CD4-positive, alpha-beta memory T cell (primary cell): ENCODE measurements at regions not wholly inside any gene's neighbourhood (a gene's known extent, or its start where the extent isn't known, plus 50 kb on each side); places are given as distances from the start of the nearest gene placed in this dataset.

Experiments
- CTCF ChIA-PET: fragments of 350-600 bp; sonication (Branson Sonifier 250); formaldehyde crosslinking; loops from one replicate; lab custom pipeline; 2021; ENCODE audit warnings: inconsistent platforms; ENCODE audit not compliant: partially characterized antibody; lab: Charles Lee
- POLR2A ChIA-PET: fragments of 350-600 bp; sonication (Branson Sonifier 250); formaldehyde crosslinking; loops from one replicate; lab custom pipeline; 2021; ENCODE audit not compliant: partially characterized antibody; lab: Charles Lee
- DNase-seq, 5 donors: peaks; one replicate each; pipeline versions ENCODE4 v3.0.0 to v3.0.0-alpha.2; 2020 to 2022; ENCODE audit warnings: mixed read lengths in 1 of 5
- H3K27ac ChIP-seq: one replicate; pipeline ENCODE4 v1.7.0; 2013; ENCODE audit warnings: low read depth, low read length
- H3K27me3 ChIP-seq: 2 replicates; pipeline ENCODE4 v1.7.0; 2013; ENCODE audit warnings: mild to moderate bottlenecking, low read length, moderate library complexity; ENCODE audit not compliant: insufficient read depth
- H3K36me3 ChIP-seq: 2 replicates; pipeline ENCODE4 v1.7.0; 2013; ENCODE audit warnings: mild to moderate bottlenecking, low read length, moderate library complexity; ENCODE audit not compliant: insufficient read depth
- H3K4me1 ChIP-seq: 2 replicates; pipeline ENCODE4 v1.7.0; 2013; ENCODE audit warnings: mild to moderate bottlenecking, low read length, moderate library complexity; ENCODE audit not compliant: insufficient read depth
- H3K4me3 ChIP-seq, 2 donors: one replicate each; pipeline ENCODE4 v1.7.0; 2013; ENCODE audit warnings: low read length in 2 of 2, mild to moderate bottlenecking in 1 of 2
- H3K9me3 ChIP-seq, 2 donors: one replicate each; pipeline ENCODE4 v1.7.0; 2013; ENCODE audit warnings: low read length in 2 of 2, control low read depth in 1 of 2; ENCODE audit not compliant: control insufficient read depth in 1 of 2
- H3K27ac Mint-ChIP-seq, 7 donors: one replicate each; pipeline ENCODE4 v1.8.0; 2020 to 2021; ENCODE audit warnings: mixed read lengths in 7 of 7, mild to moderate bottlenecking in 6 of 7, inconsistent platforms in 3 of 7, moderate library complexity in 3 of 7
- H3K27me3 Mint-ChIP-seq, 2 donors: one replicate each; pipeline ENCODE4 v1.8.0; 2020 to 2021; ENCODE audit warnings: mixed read lengths in 2 of 2
- H3K36me3 Mint-ChIP-seq, 2 donors: one replicate each; pipeline ENCODE4 v1.8.0; 2020 to 2021; ENCODE audit warnings: mixed read lengths in 2 of 2, inconsistent platforms in 1 of 2, mild to moderate bottlenecking in 1 of 2
- H3K4me1 Mint-ChIP-seq, 4 donors: one replicate each; pipeline ENCODE4 v1.8.0; 2020 to 2021; ENCODE audit warnings: mixed read lengths in 4 of 4, mild to moderate bottlenecking in 1 of 4
- H3K4me3 Mint-ChIP-seq, 8 donors: one replicate each; pipeline ENCODE4 v1.8.0; 2020 to 2021; ENCODE audit warnings: mixed read lengths in 8 of 8, mild to moderate bottlenecking in 7 of 8, moderate library complexity in 6 of 8, inconsistent platforms in 3 of 8
- H3K9me3 Mint-ChIP-seq, 8 donors: one replicate each; pipeline ENCODE4 v1.8.0; 2020 to 2021; ENCODE audit warnings: mixed read lengths in 8 of 8, mild to moderate bottlenecking in 5 of 8, inconsistent platforms in 3 of 8, moderate library complexity in 1 of 8
- intact Hi-C: fragments of 100-400 bp; cut with micrococcal nuclease; formaldehyde crosslinking; loops from one replicate; pipeline ENCODE4 v1.15.1; 2023

GRCh38 chr4:167469436-167469835, 235.1 kb upstream of the SPOCK3 start:
- Mint-ChIP-seq H3K27me3 (no peaks in the 10 kb centered on the region), H3K4me3 (no peak overlapping the region), H3K36me3 (no peaks in the 10 kb centered on the region), H3K4me1 (no peaks in the 10 kb centered on the region), H3K9me3 (peaks cover 0 to 4% (median 0%) of the 10 kb centered on the region in 8 donors), H3K27ac (no peak overlapping the region)
- Histone ChIP-seq H3K36me3 (no peaks in the 10 kb centered on the region), H3K27ac (no peak overlapping the region), H3K27me3 (no peaks in the 10 kb centered on the region), H3K4me3 (no peak overlapping the region), H3K4me1 (no peaks in the 10 kb centered on the region), H3K9me3 (no peaks in the 10 kb centered on the region)
- ChIA-PET CTCF (no interaction called here), POLR2A (no interaction called here)
- no peak for DNase-seq
- intact Hi-C loops, result no loop called here

GRCh38 chr4:167475951-167476350, 241.7 kb upstream of the SPOCK3 start:
- Mint-ChIP-seq H3K9me3 (peaks cover 0 to 10% (median 3%) of the 10 kb centered on the region in 8 donors), H3K27ac (no peak overlapping the region), H3K27me3 (no peaks in the 10 kb centered on the region), H3K4me1 (no peaks in the 10 kb centered on the region), H3K36me3 (no peaks in the 10 kb centered on the region), H3K4me3 (no peak overlapping the region)
- H3K4me1 ChIP-seq, result no peaks in the 10 kb centered on the region
- no peaks in the 10 kb centered on the region for H3K27me3 ChIP-seq
- no peak overlapping the region for H3K27ac ChIP-seq
- DNase-seq, result no peak
- CTCF ChIA-PET, result no interaction called here
- intact Hi-C loops, result no loop called here
- no peak overlapping the region for H3K4me3 ChIP-seq
- POLR2A ChIA-PET, result no interaction called here
- H3K36me3 ChIP-seq, result no peaks in the 10 kb centered on the region
- H3K9me3 ChIP-seq, result no peaks in the 10 kb centered on the region

GRCh38 chr4:167492007-167492406, 257.7 kb upstream of the SPOCK3 start:
- Mint-ChIP-seq H3K27ac (no peak overlapping the region), H3K9me3 (peaks cover 0 to 12% (median 5%) of the 10 kb centered on the region in 8 donors), H3K4me3 (no peak overlapping the region), H3K4me1 (no peaks in the 10 kb centered on the region), H3K36me3 (no peaks in the 10 kb centered on the region), H3K27me3 (no peaks in the 10 kb centered on the region)
- Histone ChIP-seq H3K4me1 (no peaks in the 10 kb centered on the region), H3K4me3 (no peak overlapping the region), H3K9me3 (no peaks in the 10 kb centered on the region), H3K27ac (no peak overlapping the region), H3K36me3 (no peaks in the 10 kb centered on the region), H3K27me3 (no peaks in the 10 kb centered on the region)
- POLR2A ChIA-PET, result no interaction called here
- DNase-seq, result no peak
- CTCF ChIA-PET, result no interaction called here
- intact Hi-C loops, result no loop called here

GRCh38 chr4:167509551-167509950, 275.3 kb upstream of the SPOCK3 start:
- Mint-ChIP-seq H3K36me3 (no peaks in the 10 kb centered on the region), H3K4me3 (no peak overlapping the region), H3K27ac (no peak overlapping the region), H3K4me1 (no peaks in the 10 kb centered on the region), H3K9me3 (peaks cover 2 to 17% (median 9%) of the 10 kb centered on the region in 8 donors), H3K27me3 (no peaks in the 10 kb centered on the region)
- Histone ChIP-seq H3K27me3 (no peaks in the 10 kb centered on the region), H3K27ac (no peak overlapping the region), H3K4me3 (no peak overlapping the region), H3K9me3 (no peaks in the 10 kb centered on the region), H3K36me3 (no peaks in the 10 kb centered on the region), H3K4me1 (no peaks in the 10 kb centered on the region)
- DNase-seq, result no peak
- CTCF ChIA-PET, result no interaction called here
- intact Hi-C loops, result no loop called here
- POLR2A ChIA-PET, result no interaction called here

GRCh38 chr4:167524091-167524490, 289.8 kb upstream of the SPOCK3 start:
- intact Hi-C loops, result no loop called here
- no peak overlapping the region for H3K27ac Mint-ChIP-seq
- H3K4me1 ChIP-seq, result no peaks in the 10 kb centered on the region
- H3K4me1 Mint-ChIP-seq, result no peaks in the 10 kb centered on the region
- no peak overlapping the region for H3K27ac ChIP-seq
- no peaks in the 10 kb centered on the region for H3K36me3 Mint-ChIP-seq
- no peaks in the 10 kb centered on the region for H3K36me3 ChIP-seq
- H3K27me3 ChIP-seq, result no peaks in the 10 kb centered on the region
- no peak for DNase-seq
- H3K4me3 ChIP-seq, result no peak overlapping the region
- no peak overlapping the region for H3K4me3 Mint-ChIP-seq
- H3K9me3 Mint-ChIP-seq, result peaks cover 0 to 12% (median 3%) of the 10 kb centered on the region in 8 donors
- CTCF ChIA-PET, result no interaction called here
- POLR2A ChIA-PET, result no interaction called here
- no peaks in the 10 kb centered on the region for H3K27me3 Mint-ChIP-seq
- H3K9me3 ChIP-seq, result no peaks in the 10 kb centered on the region

- H3K27me3 Mint-ChIP-seq, result no peaks in the 10 kb centered on the region
- H3K4me3 Mint-ChIP-seq, result no peak overlapping the region
- no peaks in the 10 kb centered on the region for H3K36me3 Mint-ChIP-seq
- ChIA-PET POLR2A (no interaction called here), CTCF (no interaction called here)
- H3K4me1 ChIP-seq, result no peaks in the 10 kb centered on the region
- H3K27ac ChIP-seq, result no peak overlapping the region
- DNase-seq, result no peak
- no peaks in the 10 kb centered on the region for H3K36me3 ChIP-seq
- H3K27ac Mint-ChIP-seq, result no peak overlapping the region
- H3K4me1 Mint-ChIP-seq, result no peaks in the 10 kb centered on the region
- peaks cover 0 to 22% (median 6%) of the 10 kb centered on the region in 8 donors for H3K9me3 Mint-ChIP-seq
- intact Hi-C loops, result no loop called here
- H3K4me3 ChIP-seq, result no peak overlapping the region
- no peaks in the 10 kb centered on the region for H3K9me3 ChIP-seq
- no peaks in the 10 kb centered on the region for H3K27me3 ChIP-seq
These were observed 303.5 kb upstream of the SPOCK3 start for GRCh38 chr4:167537761-167538160.

- H3K4me3 ChIP-seq, result no peak overlapping the region
- intact Hi-C loops, result no loop called here
- no peaks in the 10 kb centered on the region for H3K4me1 ChIP-seq
- Mint-ChIP-seq H3K36me3 (no peaks in the 10 kb centered on the region), H3K27ac (no peak overlapping the region), H3K9me3 (peaks cover 0 to 22% (median 3%) of the 10 kb centered on the region in 8 donors), H3K27me3 (no peaks in the 10 kb centered on the region), H3K4me3 (no peak overlapping the region), H3K4me1 (no peaks in the 10 kb centered on the region)
- H3K27ac ChIP-seq, result no peak overlapping the region
- H3K36me3 ChIP-seq, result no peaks in the 10 kb centered on the region
- ChIA-PET POLR2A (no interaction called here), CTCF (no interaction called here)
- H3K9me3 ChIP-seq, result no peaks in the 10 kb centered on the region
- H3K27me3 ChIP-seq, result no peaks in the 10 kb centered on the region
- DNase-seq, result no peak
These were observed 307.0 kb upstream of the SPOCK3 start for GRCh38 chr4:167541286-167541685.

- no peaks in the 10 kb centered on the region for H3K4me1 ChIP-seq
- no peaks in the 10 kb centered on the region for H3K9me3 ChIP-seq
- H3K4me3 Mint-ChIP-seq, result no peak overlapping the region
- ChIA-PET POLR2A (no interaction called here), CTCF (no interaction called here)
- H3K36me3 ChIP-seq, result no peaks in the 10 kb centered on the region
- H3K4me1 Mint-ChIP-seq, result no peaks in the 10 kb centered on the region
- no peak overlapping the region for H3K4me3 ChIP-seq
- H3K27me3 ChIP-seq, result no peaks in the 10 kb centered on the region
- DNase-seq, result no peak
- H3K36me3 Mint-ChIP-seq, result no peaks in the 10 kb centered on the region
- H3K27ac ChIP-seq, result no peak overlapping the region
- intact Hi-C loops, result no loop called here
- peaks cover 0 to 22% (median 6%) of the 10 kb centered on the region in 8 donors for H3K9me3 Mint-ChIP-seq
- H3K27me3 Mint-ChIP-seq, result no peaks in the 10 kb centered on the region
- no peak overlapping the region for H3K27ac Mint-ChIP-seq
These were observed 310.1 kb upstream of the SPOCK3 start for GRCh38 chr4:167544391-167544790.
